GM19467 (cell line): ENCODE measurements at regions not wholly inside any gene's neighbourhood (a gene's known extent, or its start where the extent isn't known, plus 50 kb on each side); places are given as distances from the start of the nearest gene placed in this dataset.

Source experiments
- ATAC-seq: cut with Tn5 transposase; IDR thresholded peaks from one replicate; pipeline ENCODE4 v1.9.1; 2021; ENCODE audit warnings: mild to moderate bottlenecking, moderate library complexity; ENCODE audit not compliant: unreplicated experiment

DNA sequence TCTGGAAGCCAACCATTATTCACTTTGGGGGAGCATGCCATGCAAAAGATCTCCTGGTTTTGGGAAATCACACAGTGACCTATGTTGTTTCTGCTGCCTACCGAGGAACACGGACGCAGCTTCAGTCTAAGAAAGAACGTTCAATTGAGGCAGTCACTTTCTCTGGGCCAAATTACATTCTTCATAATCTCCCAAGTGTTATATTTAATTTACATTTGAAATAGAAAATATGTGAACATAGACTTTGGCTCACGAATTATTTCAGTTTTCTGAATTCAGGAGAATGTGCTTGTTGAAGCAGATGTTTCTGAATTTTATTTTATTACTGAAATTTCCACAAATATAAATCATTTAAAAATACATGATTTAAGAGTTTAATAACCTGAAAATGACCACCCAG, 93.6 kb upstream of the KCNJ16 start:
- no peak for ATAC-seq

DNA sequence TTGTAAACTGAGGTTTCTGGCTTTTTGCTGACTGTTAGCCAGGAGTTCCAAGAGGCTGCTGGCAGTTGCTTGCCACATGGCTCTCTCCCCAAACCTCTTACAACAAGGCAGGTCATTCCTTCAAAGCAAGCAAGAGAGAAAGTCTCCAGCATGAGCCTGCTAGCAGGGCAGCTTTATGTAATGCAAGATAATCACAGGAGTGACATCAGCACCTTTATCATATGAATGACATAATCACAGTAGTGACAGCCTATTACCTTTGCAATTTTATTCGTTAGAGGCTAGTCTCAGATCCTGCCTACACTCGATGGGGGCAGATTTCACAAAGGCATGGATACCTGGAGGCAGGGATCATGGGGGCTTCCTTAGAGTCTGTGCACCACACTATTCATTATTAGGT, 79.5 kb upstream of the KCNJ16 start:
- ATAC-seq: no peak

- no peak for ATAC-seq
Observed at GRCh38 chr17:69997332-69997731, 77.7 kb upstream of the KCNJ16 start.

DNA sequence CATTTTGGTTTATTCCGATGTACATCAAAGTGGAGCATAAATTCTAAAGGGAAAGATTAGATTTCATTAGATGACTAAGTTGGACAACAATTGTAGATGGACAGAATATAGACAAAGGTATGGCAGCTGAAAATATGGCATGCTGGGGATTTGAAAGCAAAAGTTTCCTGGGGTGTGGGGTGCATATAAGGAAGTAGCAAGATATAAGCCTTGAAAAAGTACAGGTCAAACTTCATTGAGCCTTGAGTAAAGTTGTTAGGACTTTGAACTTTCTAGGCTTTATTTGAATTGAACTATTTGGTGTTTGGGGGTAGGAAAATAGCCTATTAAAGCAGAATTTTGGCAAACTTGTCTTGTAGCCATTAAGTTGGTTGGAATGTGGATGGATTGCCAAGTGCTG, 75.8 kb upstream of the KCNJ16 start:
- no peak for ATAC-seq

- ATAC-seq: no peak
Observed at GRCh38 chr17:70006159-70006558, 68.9 kb upstream of the KCNJ16 start.

GRCh38 chr17:70011750-70012149, 63.3 kb upstream of the KCNJ16 start:
- no peak for ATAC-seq

DNA sequence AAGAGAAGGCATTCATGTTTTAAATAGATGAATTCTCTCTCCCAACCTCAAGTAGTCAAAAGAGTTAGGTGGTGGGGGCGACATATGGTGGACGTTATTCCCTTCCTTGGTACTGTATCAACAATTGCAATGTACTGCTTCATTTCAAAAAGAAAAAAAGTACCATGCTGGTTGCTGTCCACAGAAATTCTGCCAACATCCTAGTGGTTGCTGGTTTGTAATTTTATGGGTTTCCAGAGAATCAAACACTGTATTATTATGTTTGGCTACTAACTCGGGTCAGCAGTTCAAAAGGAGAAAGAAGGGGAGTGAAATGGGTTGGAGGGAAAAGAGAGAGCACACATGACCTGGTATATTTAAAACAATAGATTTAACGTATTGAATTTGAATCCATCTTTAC, 61.1 kb upstream of the KCNJ16 start:
- no peak for ATAC-seq

- ATAC-seq: no peak
Observed at GRCh38 chr17:70017112-70017511, 57.9 kb upstream of the KCNJ16 start.

DNA sequence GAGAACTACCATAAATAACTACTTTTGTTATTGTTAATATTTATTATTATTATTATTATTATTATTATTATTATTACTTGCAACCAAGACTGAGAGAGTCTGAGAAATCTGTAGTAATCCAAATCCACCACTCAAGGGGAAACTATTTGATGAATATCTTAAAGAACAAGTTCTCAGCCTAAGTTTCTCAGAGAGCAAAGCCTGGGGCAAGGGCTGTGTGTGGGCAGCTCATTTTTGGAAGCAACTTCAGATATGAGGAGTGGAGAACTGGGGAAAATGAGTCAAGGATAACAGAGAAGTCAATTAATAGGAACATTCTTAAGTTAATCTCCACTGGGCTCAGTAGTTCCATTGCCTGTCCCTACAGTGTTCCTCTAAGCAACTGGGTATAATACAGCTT, 57.1 kb upstream of the KCNJ16 start:
- no peak for ATAC-seq

DNA sequence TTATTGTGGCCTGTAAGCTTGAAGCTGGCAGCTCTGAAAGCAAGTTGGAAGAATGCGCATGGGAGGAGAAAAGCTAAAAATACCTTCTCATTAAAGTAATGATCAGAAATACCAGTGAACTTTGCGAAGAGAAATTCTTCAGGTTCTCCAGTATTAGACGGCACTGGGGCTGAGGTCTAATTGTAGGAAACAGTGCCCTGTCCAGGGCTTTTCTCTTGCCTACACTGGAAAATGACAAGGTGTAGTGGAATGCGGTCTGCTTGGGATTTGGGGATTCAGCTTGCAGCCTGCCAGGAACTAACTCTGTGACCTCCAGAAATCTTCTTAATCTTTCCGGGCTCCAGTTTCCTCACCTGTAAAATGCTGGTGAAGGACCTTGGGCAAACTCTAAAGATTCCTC, 53.3 kb upstream of the KCNJ16 start:
- no peak for ATAC-seq

DNA sequence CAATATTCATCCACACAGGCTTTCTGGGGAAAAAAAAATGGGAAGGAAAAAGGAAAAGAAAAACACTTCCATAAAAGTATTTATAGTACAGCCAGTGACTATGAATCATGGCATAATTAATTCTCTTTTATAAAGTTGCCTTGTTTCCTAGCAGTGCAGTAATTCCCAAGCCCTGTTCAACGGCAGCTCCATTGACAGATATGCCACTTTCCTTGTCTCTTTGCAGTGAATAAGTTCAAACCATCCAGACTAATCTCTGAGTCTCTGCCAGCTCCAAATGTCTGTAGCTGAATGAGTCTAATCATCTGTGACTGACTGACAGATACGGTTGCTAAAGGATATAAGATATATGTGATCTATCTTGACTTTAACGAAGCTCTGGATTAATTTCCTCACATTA, 52.9 kb upstream of the KCNJ16 start:
- ATAC-seq: no peak

DNA sequence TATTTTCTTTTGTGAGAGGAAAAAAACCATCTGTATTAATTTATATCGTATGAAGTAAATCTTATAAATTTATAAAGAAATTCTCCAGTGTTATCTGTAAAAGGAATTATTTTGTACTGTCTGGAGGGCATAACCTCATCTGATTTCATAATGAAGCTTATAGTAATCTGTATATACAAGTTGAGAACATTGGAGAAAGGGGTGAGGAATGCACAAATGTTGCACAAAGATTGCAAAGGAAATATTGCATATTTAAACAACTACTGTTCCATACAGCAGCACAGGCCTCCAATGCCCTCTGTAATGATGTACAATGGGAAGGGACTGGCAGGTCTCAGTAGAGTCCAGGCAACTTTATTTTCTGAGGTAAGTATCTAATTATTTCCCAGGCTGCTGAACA, 50.8 kb upstream of the KCNJ16 start:
- no peak for ATAC-seq
